GM23338 (cell line): ENCODE measurements at regions not wholly inside any gene's neighbourhood (a gene's known extent, or its start where the extent isn't known, plus 50 kb on each side); places are given as distances from the start of the nearest gene placed in this dataset.

Experiments used
- ATAC-seq: fragments of 200-7000 bp; cut with Tn5 transposase; 3 replicates; pipeline ENCODE4 v1.9.1; 2020
- DNase-seq: peaks from one replicate; pipeline ENCODE4 v3.0.0-alpha.2; 2015; ENCODE audit warnings: low spot score
- H2AFZ ChIP-seq: fragments of 200-600 bp; sonication (generic); 2 replicates; pipeline ENCODE4 v1.8.0; 2016; ENCODE audit warnings: antibody characterized with exemption, mild to moderate bottlenecking, moderate library complexity
- H3F3A ChIP-seq: fragments of 200-600 bp; sonication (generic); replicated peaks from 2 replicates; pipeline ENCODE4 v1.8.0; 2017; ENCODE audit warnings: antibody characterized with exemption, mixed run types, low read depth
- H3K27ac ChIP-seq: fragments of 200-600 bp; sonication (generic); 2 replicates; pipeline ENCODE4 v1.6.1; 2016; ENCODE audit warnings: low read depth
- H3K27me3 ChIP-seq: fragments of 200-600 bp; sonication (generic); 2 replicates; pipeline ENCODE4 v1.8.0; 2016; ENCODE audit warnings: mild to moderate bottlenecking, mixed run types, moderate library complexity; ENCODE audit not compliant: insufficient read depth
- H3K36me3 ChIP-seq: fragments of 200-600 bp; sonication (generic); 2 replicates; pipeline ENCODE4 v1.8.0; 2016; ENCODE audit warnings: mild to moderate bottlenecking; ENCODE audit not compliant: insufficient read depth
- H3K4me1 ChIP-seq: fragments of 200-600 bp; sonication (generic); 2 replicates; pipeline ENCODE4 v1.8.0; 2016; ENCODE audit warnings: mild to moderate bottlenecking, moderate library complexity; ENCODE audit not compliant: insufficient read depth
- H3K4me2 ChIP-seq: fragments of 200-600 bp; sonication (generic); 2 replicates; pipeline ENCODE4 v1.7.1; 2017; ENCODE audit warnings: mixed run types
- H3K4me3 ChIP-seq: fragments of 200-600 bp; sonication (generic); 2 replicates; pipeline ENCODE4 v1.6.1; 2016; ENCODE audit warnings: mixed run types
- H3K79me2 ChIP-seq: fragments of 200-600 bp; sonication (generic); replicated peaks from 2 replicates; pipeline ENCODE4 v1.8.0; 2017; ENCODE audit warnings: mild to moderate bottlenecking; ENCODE audit not compliant: insufficient read depth
- H3K9me2 ChIP-seq: fragments of 200-600 bp; sonication (generic); 2 replicates; pipeline ENCODE4 v1.8.0; 2017; ENCODE audit not compliant: insufficient read depth
- H4K20me1 ChIP-seq: fragments of 200-600 bp; sonication (generic); replicated peaks from 2 replicates; pipeline ENCODE4 v1.8.0; 2017; ENCODE audit warnings: mild to moderate bottlenecking; ENCODE audit not compliant: insufficient read depth
- H3K27ac Mint-ChIP-seq: 2 replicates; pipeline ENCODE4 v1.8.0; 2020; ENCODE audit warnings: inconsistent platforms, mild to moderate bottlenecking, moderate library complexity, mixed read lengths
- H3K27me3 Mint-ChIP-seq: 3 replicates; pipeline ENCODE4 v1.8.0; 2022; ENCODE audit warnings: low read depth, mild to moderate bottlenecking, moderate library complexity, mixed read lengths, inconsistent platforms; ENCODE audit not compliant: insufficient read depth, poor library complexity
- H3K36me3 Mint-ChIP-seq: 3 replicates; pipeline ENCODE4 v1.8.0; 2021; ENCODE audit warnings: low read depth, mild to moderate bottlenecking, inconsistent platforms, moderate library complexity, mixed read lengths
- H3K4me1 Mint-ChIP-seq: 3 replicates; pipeline ENCODE4 v1.8.0; 2020; ENCODE audit warnings: mild to moderate bottlenecking, inconsistent platforms, mixed read lengths
- H3K4me3 Mint-ChIP-seq: 3 replicates; pipeline ENCODE4 v1.8.0; 2021; ENCODE audit warnings: moderate library complexity, mild to moderate bottlenecking, inconsistent platforms, mixed read lengths
- H3K9me3 Mint-ChIP-seq: 3 replicates; pipeline ENCODE4 v1.8.0; 2020; ENCODE audit warnings: moderate library complexity, mild to moderate bottlenecking, inconsistent platforms, mixed read lengths
- CREB1 ChIP-seq: fragments of 250-450 bp; sonication (Bioruptor Pico); IDR thresholded peaks from 2 replicates; pipeline ENCODE4 v1.5.0; 2020; ENCODE audit warnings: low read depth, mild to moderate bottlenecking, moderate library complexity
- CTCF ChIP-seq, 2 experiments: fragments of 200-600 bp in 1 of 2; sonication (generic) in 1 of 2; conservative IDR thresholded peaks; 2 replicates each; pipeline versions ENCODE4 v1.5.1 to v1.6.1; 2016 to 2017; ENCODE audit warnings: antibody characterized with exemption in 2 of 2, low read depth in 2 of 2, mild to moderate bottlenecking in 2 of 2, moderate library complexity in 1 of 2
- EZH2 ChIP-seq: fragments of 200-600 bp; sonication (generic); IDR thresholded peaks from one replicate; pipeline ENCODE4 v1.8.0; 2017; ENCODE audit warnings: antibody characterized with exemption, mild to moderate bottlenecking, low read depth; ENCODE audit not compliant: unreplicated experiment
- EZH2phosphoT487 ChIP-seq: fragments of 200-600 bp; sonication (generic); IDR thresholded peaks from one replicate; pipeline ENCODE4 v1.8.1; 2018; ENCODE audit warnings: antibody characterized with exemption; ENCODE audit not compliant: unreplicated experiment
- NANOG ChIP-seq: IDR thresholded peaks from 2 replicates; pipeline ENCODE4 v1.6.1; 2016; ENCODE audit warnings: antibody characterized with exemption, borderline replicate concordance
- REST ChIP-seq: IDR thresholded peaks from one replicate; pipeline ENCODE4 v1.6.1; 2018; ENCODE audit warnings: antibody characterized with exemption; ENCODE audit not compliant: unreplicated experiment
- STAT1 ChIP-seq: IDR thresholded peaks from one replicate; pipeline ENCODE4 v1.6.1; 2016; ENCODE audit warnings: antibody characterized with exemption; ENCODE audit not compliant: unreplicated experiment
- ZNF331 ChIP-seq: fragments of 250-450 bp; sonication (Bioruptor Pico); IDR thresholded peaks from 2 replicates; pipeline ENCODE4 v1.5.0; 2020; ENCODE audit warnings: low read depth, mild to moderate bottlenecking, moderate library complexity
- ZNF462 ChIP-seq: fragments of 250-450 bp; sonication (Bioruptor Pico); IDR thresholded peaks from 2 replicates; pipeline ENCODE4 v1.5.0; 2020; ENCODE audit warnings: mild to moderate bottlenecking, moderate library complexity

GRCh38 chrX:69051901-69052300 is 113.4 kb downstream of the PJA1 start (continued):
- TF ChIP-seq REST: no peak
- no peak for TF ChIP-seq CTCF (conservative IDR thresholded peaks at IDR 0.05; ENCODE audit: low read depth in 2 of 2)
- TF ChIP-seq EZH2: no peak
- TF ChIP-seq NANOG: no peak
- TF ChIP-seq CREB1 (CRISPR knock-in tag): no peak
- no peak for TF ChIP-seq STAT1
- TF ChIP-seq ZNF331 (CRISPR knock-in tag): no peak
- TF ChIP-seq EZH2phosphoT487: no peak

GRCh38 chrX:69050051-69050765 is 115.0 kb downstream of the PJA1 start:
- Histone ChIP-seq H3K4me3 (no peak overlapping the region), H3K27ac (no peak overlapping the region), H2AFZ (no peak overlapping the region), H3K36me3 (no peaks in the 10 kb centered on the region), H3K79me2 (no peaks in the 10 kb centered on the region), H3F3A (no peaks in the 10 kb centered on the region), H3K4me1 (no peaks in the 10 kb centered on the region), H3K4me2 (no peak overlapping the region), H3K27me3 (no peaks in the 10 kb centered on the region), H3K9me2 (no peaks in the 10 kb centered on the region), H4K20me1 (no peaks in the 10 kb centered on the region)
- no peaks in the 10 kb centered on the region for H3K4me1 Mint-ChIP-seq
- H3K27ac Mint-ChIP-seq: no peak overlapping the region
- H3K36me3 Mint-ChIP-seq: no peaks in the 10 kb centered on the region
- H3K9me3 Mint-ChIP-seq: no peaks in the 10 kb centered on the region
- no peak overlapping the region for H3K4me3 Mint-ChIP-seq
- no peak for ATAC-seq
- H3K27me3 Mint-ChIP-seq: no peaks in the 10 kb centered on the region
- no peak for DNase-seq
- TF ChIP-seq CTCF (conservative IDR thresholded peaks at IDR 0.05; ENCODE audit: low read depth in 2 of 2): no peak
- TF ChIP-seq ZNF331 (CRISPR knock-in tag): no peak
- no peak for TF ChIP-seq EZH2phosphoT487
- no peak for TF ChIP-seq ZNF462 (CRISPR knock-in tag)
- no peak for TF ChIP-seq STAT1
